PC-3 (cell line): ENCODE measurements at regions not wholly inside any gene's neighbourhood (a gene's known extent, or its start where the extent isn't known, plus 50 kb on each side); places are given as distances from the start of the nearest gene placed in this dataset.

ENCODE experiments used
- ATAC-seq: fragments of 200-7000 bp; cut with Tn5 transposase; 2 replicates; pipeline ENCODE4 v1.9.1; 2020; ENCODE audit warnings: mild to moderate bottlenecking, moderate library complexity
- BruUV-seq: library from RNA; stranded (reverse); fragments of 400-500 nt; replicated peaks from 2 replicates; lab custom pipeline; 2021; lab: Mats Ljungman, UMichigan
- CTCF ChIA-PET: fragments of 300-600 bp; sonication (Branson Sonifier 250); formaldehyde crosslinking; loops from one replicate; lab custom pipeline; 2022; ENCODE audit warnings: antibody characterized with exemption; lab: Charles Lee
- POLR2A ChIA-PET: fragments of 300-600 bp; sonication (Branson Sonifier 250); formaldehyde crosslinking; loops from one replicate; lab custom pipeline; 2022; ENCODE audit warnings: antibody characterized with exemption; ENCODE audit not compliant: unreplicated experiment; lab: Charles Lee
- DNase-seq: peaks from one replicate; pipeline ENCODE4 v3.0.0-alpha.2; 2015
- H2AFZ ChIP-seq: fragments of 300-600 bp; sonication (generic); 2 replicates; pipeline ENCODE4 v1.6.0; 2016; ENCODE audit warnings: antibody characterized with exemption, low read length
- H3F3A ChIP-seq: fragments of 300-600 bp; sonication (generic); one replicate; pipeline ENCODE4 v1.6.0; 2017; ENCODE audit warnings: antibody characterized with exemption, low read length, control low read depth, mild to moderate bottlenecking; ENCODE audit not compliant: unreplicated experiment
- H3K27ac ChIP-seq: fragments of 300-600 bp; sonication (generic); 2 replicates; pipeline ENCODE4 v1.5.1; 2016; ENCODE audit warnings: mild to moderate bottlenecking, low read length
- H3K27me3 ChIP-seq: fragments of 300-600 bp; sonication (generic); 2 replicates; pipeline ENCODE4 v1.6.1; 2016; ENCODE audit warnings: low read length, mixed read lengths
- H3K36me3 ChIP-seq: fragments of 300-600 bp; sonication (generic); 2 replicates; pipeline ENCODE4 v1.6.1; 2016; ENCODE audit warnings: low read depth, mixed run types, low read length, mixed read lengths
- H3K4me1 ChIP-seq: fragments of 300-600 bp; sonication (generic); 2 replicates; pipeline ENCODE4 v1.5.1; 2016; ENCODE audit warnings: low read length; ENCODE audit not compliant: insufficient read depth
- H3K4me2 ChIP-seq: fragments of 300-600 bp; sonication (generic); 2 replicates; pipeline ENCODE4 v1.6.0; 2016; ENCODE audit warnings: low read length
- H3K4me3 ChIP-seq: fragments of 300-600 bp; sonication (generic); 2 replicates; pipeline ENCODE4 v1.5.1; 2016; ENCODE audit warnings: mild to moderate bottlenecking, low read length, mixed read lengths
- H3K79me2 ChIP-seq: fragments of 300-600 bp; sonication (generic); 2 replicates; pipeline ENCODE4 v1.6.1; 2017; ENCODE audit warnings: low read length, mixed read lengths
- H3K9ac ChIP-seq: fragments of 300-600 bp; sonication (generic); 2 replicates; pipeline ENCODE4 v1.6.0; 2016; ENCODE audit warnings: mild to moderate bottlenecking, low read length
- H3K9me2 ChIP-seq: fragments of 300-600 bp; sonication (generic); replicated peaks from 2 replicates; pipeline ENCODE4 v1.6.1; 2016; ENCODE audit warnings: mixed run types, low read length, mixed read lengths
- H3K9me3 ChIP-seq: fragments of 300-600 bp; sonication (generic); 2 replicates; pipeline ENCODE4 v1.6.1; 2016; ENCODE audit warnings: low read length, mixed read lengths
- H4K20me1 ChIP-seq: fragments of 300-600 bp; sonication (generic); 2 replicates; pipeline ENCODE4 v1.6.1; 2016; ENCODE audit warnings: low read length, mixed read lengths
- EZH2 ChIP-seq: fragments of 300-600 bp; sonication (generic); IDR thresholded peaks from one replicate; pipeline ENCODE4 v1.6.1; 2017; ENCODE audit warnings: antibody characterized with exemption, mild to moderate bottlenecking, low read length; ENCODE audit not compliant: unreplicated experiment
- EZH2phosphoT487 ChIP-seq: fragments of 300-600 bp; sonication (generic); IDR thresholded peaks from 2 replicates; pipeline ENCODE4 v1.6.1; 2018; ENCODE audit warnings: mild to moderate bottlenecking, antibody characterized with exemption, low read length, borderline replicate concordance
- intact Hi-C: fragments of 100-400 bp; cut with micrococcal nuclease; formaldehyde crosslinking; loops from 2 replicates; pipeline ENCODE4 v1.9.0; 2023
- TF ChIP-seq, protein P1 (sequence below): fragments of 300-600 bp; sonication (generic); conservative IDR thresholded peaks from 2 replicates; pipeline ENCODE4 v1.5.1; 2017; ENCODE audit warnings: antibody characterized with exemption, low read depth, mild to moderate bottlenecking, low read length

DNA sequence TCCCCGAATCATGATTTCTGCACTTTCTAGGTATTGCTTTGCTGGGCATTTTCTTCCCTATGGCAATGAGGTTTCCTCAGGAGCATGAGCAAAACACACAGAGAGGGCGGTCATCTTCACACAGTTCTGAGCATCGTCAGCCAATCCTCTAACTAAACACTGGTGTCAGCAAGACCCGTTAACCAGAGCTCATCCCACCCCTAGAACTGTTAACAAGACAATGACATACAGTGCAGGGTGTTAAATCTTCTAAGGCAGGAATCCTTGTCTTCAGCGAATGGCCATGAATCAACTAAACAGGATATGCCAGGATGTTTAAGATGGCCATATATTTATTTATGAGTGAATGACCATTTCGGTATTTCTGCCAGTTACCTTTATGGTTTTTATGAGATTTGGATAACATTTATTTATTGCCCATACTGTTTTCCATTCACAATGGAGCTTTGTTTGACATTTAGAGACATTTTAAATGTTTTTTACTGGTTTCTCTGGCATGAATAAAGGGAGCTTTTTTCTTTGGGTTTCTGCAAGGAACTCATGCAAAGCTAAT, 411.5 kb upstream of the PROK2 start:
- TF ChIP-seq EZH2phosphoT487 (no peak), EZH2 (no peak)
- TF ChIP-seq, protein P1, sequence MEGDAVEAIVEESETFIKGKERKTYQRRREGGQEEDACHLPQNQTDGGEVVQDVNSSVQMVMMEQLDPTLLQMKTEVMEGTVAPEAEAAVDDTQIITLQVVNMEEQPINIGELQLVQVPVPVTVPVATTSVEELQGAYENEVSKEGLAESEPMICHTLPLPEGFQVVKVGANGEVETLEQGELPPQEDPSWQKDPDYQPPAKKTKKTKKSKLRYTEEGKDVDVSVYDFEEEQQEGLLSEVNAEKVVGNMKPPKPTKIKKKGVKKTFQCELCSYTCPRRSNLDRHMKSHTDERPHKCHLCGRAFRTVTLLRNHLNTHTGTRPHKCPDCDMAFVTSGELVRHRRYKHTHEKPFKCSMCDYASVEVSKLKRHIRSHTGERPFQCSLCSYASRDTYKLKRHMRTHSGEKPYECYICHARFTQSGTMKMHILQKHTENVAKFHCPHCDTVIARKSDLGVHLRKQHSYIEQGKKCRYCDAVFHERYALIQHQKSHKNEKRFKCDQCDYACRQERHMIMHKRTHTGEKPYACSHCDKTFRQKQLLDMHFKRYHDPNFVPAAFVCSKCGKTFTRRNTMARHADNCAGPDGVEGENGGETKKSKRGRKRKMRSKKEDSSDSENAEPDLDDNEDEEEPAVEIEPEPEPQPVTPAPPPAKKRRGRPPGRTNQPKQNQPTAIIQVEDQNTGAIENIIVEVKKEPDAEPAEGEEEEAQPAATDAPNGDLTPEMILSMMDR = no peak
- no peaks in the 10 kb centered on the region for H4K20me1 ChIP-seq
- H3K36me3 ChIP-seq = no peaks in the 10 kb centered on the region
- ChIA-PET POLR2A (interaction anchor here (0.6 kb wide), 1 partner anchor 39 kb away, joined by 4 read pairs; no protein-coding TSS in a partner anchor), CTCF (interaction anchor here (0.6 to 0.9 kb wide), 2 partner anchors 241 to 433 kb away, joined by 3 read pairs; no protein-coding TSS in a partner anchor)
- no peak overlapping the region for H3K4me3 ChIP-seq
- peaks cover 8% of the 10 kb centered on the region; the same call in 1 of the 2 replicates for H3K9me3 ChIP-seq
- no TSS peak for BruUV-seq
- H3K79me2 ChIP-seq = no peaks in the 10 kb centered on the region
- ATAC-seq (peak; percentile 93), DNase-seq (peak; percentile 73)
- no peaks in the 10 kb centered on the region for H3K9me2 ChIP-seq
- peak overlapping the region; percentile 18; the same call in 1 of the 2 replicates for H3K4me2 ChIP-seq
- H3K27me3 ChIP-seq = no peaks in the 10 kb centered on the region
- H3K4me1 ChIP-seq = peaks cover 16% of the 10 kb centered on the region
- H3K27ac ChIP-seq = peak overlapping the region; percentile 24; the same call in 1 of the 2 replicates
- H3F3A ChIP-seq = no peaks in the 10 kb centered on the region
- H2AFZ ChIP-seq = no peak overlapping the region
- intact Hi-C loops = loop anchor here (10.0 kb wide), 1 partner anchor 248 kb away; the partner anchor contains the start of gene RYBP
- H3K9ac ChIP-seq = no peak overlapping the region

DNA sequence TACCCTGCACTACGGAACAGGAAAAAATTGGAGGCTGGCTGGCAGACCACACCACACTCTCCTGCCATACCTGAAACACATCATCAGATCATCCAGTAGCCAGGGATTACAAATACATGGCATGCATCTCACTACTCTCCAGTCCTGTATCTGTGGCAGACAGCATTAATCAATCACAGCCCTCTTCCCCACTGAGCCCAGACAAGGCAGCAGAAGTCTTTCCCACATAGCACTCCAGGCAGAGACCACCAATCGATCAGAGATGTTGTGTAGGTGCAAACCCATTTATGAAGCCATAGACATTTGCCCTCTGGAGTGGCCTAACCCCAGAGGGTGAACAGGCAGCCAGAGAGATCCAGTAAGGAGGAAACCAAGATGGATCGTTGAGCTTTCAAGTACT, 410.9 kb upstream of the PROK2 start:
- BruUV-seq = no TSS peak
- TF ChIP-seq EZH2phosphoT487 (no peak), EZH2 (no peak)
- TF ChIP-seq, protein P1 = no peak
- Histone ChIP-seq H3K4me3 (no peak overlapping the region), H3K9ac (no peak overlapping the region), H3K27ac (no peak overlapping the region), H3K9me2 (no peaks in the 10 kb centered on the region), H2AFZ (no peak overlapping the region), H3K36me3 (no peaks in the 10 kb centered on the region), H3K79me2 (no peaks in the 10 kb centered on the region), H3K27me3 (no peaks in the 10 kb centered on the region), H3K4me1 (peaks cover 16% of the 10 kb centered on the region), H3K4me2 (no peak overlapping the region), H3F3A (no peaks in the 10 kb centered on the region), H4K20me1 (no peaks in the 10 kb centered on the region), H3K9me3 (peaks cover 8% of the 10 kb centered on the region; the same call in 1 of the 2 replicates)
- ChIA-PET POLR2A (no interaction called here), CTCF (no interaction called here)
- no peak for ATAC-seq
- intact Hi-C loops = loop anchor here (10.0 kb wide), 1 partner anchor 249 kb away; the partner anchor contains the start of gene RYBP
- DNase-seq = no peak

DNA sequence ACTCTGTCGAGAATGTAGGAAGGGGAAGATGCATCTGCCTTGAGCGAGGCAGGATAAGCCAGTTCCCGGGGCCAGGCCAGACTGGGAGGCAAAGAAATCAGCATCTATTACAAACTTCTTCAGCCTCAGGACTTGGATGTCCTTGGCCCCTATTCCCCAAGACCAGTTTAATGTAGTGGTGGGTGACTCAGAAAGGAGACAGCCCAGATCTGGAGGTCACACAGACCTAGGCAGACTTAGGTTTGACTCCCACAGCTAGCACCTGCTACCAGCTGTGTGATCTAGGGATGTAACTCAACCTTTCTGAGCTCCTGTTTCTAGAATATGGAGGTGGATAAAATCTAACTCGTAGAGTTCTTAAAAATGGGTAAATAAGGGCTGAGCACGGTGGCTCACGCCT, 409.5 kb upstream of the PROK2 start:
- H3K9ac ChIP-seq = no peak overlapping the region
- H3K36me3 ChIP-seq = no peaks in the 10 kb centered on the region
- H3K9me3 ChIP-seq = peaks cover 8% of the 10 kb centered on the region; the same call in 1 of the 2 replicates
- TF ChIP-seq EZH2 = no peak
- ChIA-PET POLR2A (no interaction called here), CTCF (no interaction called here)
- BruUV-seq = no TSS peak
- intact Hi-C loops = loop anchor here (10.0 kb wide), 1 partner anchor 250 kb away; the partner anchor contains the start of gene RYBP
- H3K27ac ChIP-seq = no peak overlapping the region
- peaks cover 16% of the 10 kb centered on the region for H3K4me1 ChIP-seq
- no peaks in the 10 kb centered on the region for H3K9me2 ChIP-seq
- no peak overlapping the region for H2AFZ ChIP-seq
- H3K27me3 ChIP-seq = no peaks in the 10 kb centered on the region
- DNase-seq = no peak
- H3K4me2 ChIP-seq = no peak overlapping the region
- H3K4me3 ChIP-seq = no peak overlapping the region
- no peaks in the 10 kb centered on the region for H4K20me1 ChIP-seq
- H3K79me2 ChIP-seq = no peaks in the 10 kb centered on the region
- no peaks in the 10 kb centered on the region for H3F3A ChIP-seq
- ATAC-seq = no peak
